Astrocyte (in vitro differentiated cells and primary cell): ENCODE measurements at regions not wholly inside any gene's neighbourhood (a gene's known extent, or its start where the extent isn't known, plus 50 kb on each side); places are given as distances from the start of the nearest gene placed in this dataset.

Experiments
- DNase-seq: peaks from one replicate; pipeline ENCODE4 v3.0.0-alpha.2; 2010; ENCODE audit warnings: low read depth
- FAIRE-seq: peaks from 2 replicates; lab custom pipeline; 2011; peaks lifted over from hg19 to GRCh38; lab: Jason Lieb, UNC
- H2AFZ ChIP-seq: 2 replicates; pipeline ENCODE4 v1.6.0; 2012; ENCODE audit warnings: low read depth, low read length, inconsistent platforms
- H3K27ac ChIP-seq: 2 replicates; pipeline ENCODE4 v1.5.1; 2011; ENCODE audit warnings: low read depth, low read length, inconsistent platforms
- H3K27me3 ChIP-seq: 2 replicates; pipeline ENCODE4 v1.6.0; 2011; ENCODE audit warnings: low read length, inconsistent platforms; ENCODE audit not compliant: insufficient read depth
- H3K36me3 ChIP-seq: 2 replicates; pipeline ENCODE4 v1.5.1; 2011; ENCODE audit warnings: low read length, inconsistent platforms; ENCODE audit not compliant: insufficient read depth
- H3K4me1 ChIP-seq: 2 replicates; pipeline ENCODE4 v1.5.1; 2011; ENCODE audit warnings: low read length, inconsistent platforms; ENCODE audit not compliant: insufficient read depth
- H3K4me2 ChIP-seq: 2 replicates; pipeline ENCODE4 v1.6.0; 2012; ENCODE audit warnings: low read length, inconsistent platforms
- H3K4me3 ChIP-seq: 2 replicates; pipeline ENCODE4 v1.5.1; 2011; ENCODE audit warnings: low read depth, mild to moderate bottlenecking, low read length, inconsistent platforms; ENCODE audit not compliant: insufficient read depth
- H3K79me2 ChIP-seq: 2 replicates; pipeline ENCODE4 v1.6.0; 2012; ENCODE audit warnings: mild to moderate bottlenecking, low read length, inconsistent platforms; ENCODE audit not compliant: insufficient read depth
- H3K9ac ChIP-seq: 2 replicates; pipeline ENCODE4 v1.6.0; 2012; ENCODE audit warnings: mild to moderate bottlenecking, low read length, inconsistent platforms
- H3K9me3 ChIP-seq: 2 replicates; pipeline ENCODE4 v1.5.1; 2012; ENCODE audit warnings: low read depth, mild to moderate bottlenecking, low read length, inconsistent platforms; ENCODE audit not compliant: insufficient read depth
- H4K20me1 ChIP-seq: 2 replicates; pipeline ENCODE4 v1.6.0; 2012; ENCODE audit warnings: low read length, inconsistent platforms; ENCODE audit not compliant: insufficient read depth
- H3K27ac Mint-ChIP-seq: one replicate; pipeline ENCODE4 v1.8.0; 2021; ENCODE audit warnings: mild to moderate bottlenecking, mixed read lengths; ENCODE audit not compliant: unreplicated experiment
- H3K27me3 Mint-ChIP-seq: one replicate; pipeline ENCODE4 v1.8.0; 2021; ENCODE audit warnings: low read depth, mixed read lengths; ENCODE audit not compliant: unreplicated experiment
- H3K36me3 Mint-ChIP-seq: one replicate; pipeline ENCODE4 v1.8.0; 2021; ENCODE audit warnings: low read depth, mixed read lengths; ENCODE audit not compliant: unreplicated experiment
- H3K4me1 Mint-ChIP-seq: one replicate; pipeline ENCODE4 v1.8.0; 2021; ENCODE audit warnings: low read depth, mixed read lengths; ENCODE audit not compliant: unreplicated experiment
- H3K4me3 Mint-ChIP-seq: one replicate; pipeline ENCODE4 v1.8.0; 2021; ENCODE audit warnings: mild to moderate bottlenecking, moderate library complexity, mixed read lengths; ENCODE audit not compliant: unreplicated experiment
- H3K9me3 Mint-ChIP-seq: one replicate; pipeline ENCODE4 v1.8.0; 2021; ENCODE audit warnings: mild to moderate bottlenecking, mixed read lengths; ENCODE audit not compliant: unreplicated experiment
- CTCF ChIP-seq: IDR thresholded peaks from 2 replicates; pipeline ENCODE4 v1.5.1; 2011; ENCODE audit warnings: low read depth, mild to moderate bottlenecking, inconsistent platforms, low read length, moderate library complexity; ENCODE audit not compliant: insufficient read depth
- EZH2 ChIP-seq: IDR thresholded peaks from 2 replicates; pipeline ENCODE4 v1.6.1; 2012; ENCODE audit warnings: mild to moderate bottlenecking, low read length, inconsistent platforms; ENCODE audit not compliant: insufficient read depth

DNA sequence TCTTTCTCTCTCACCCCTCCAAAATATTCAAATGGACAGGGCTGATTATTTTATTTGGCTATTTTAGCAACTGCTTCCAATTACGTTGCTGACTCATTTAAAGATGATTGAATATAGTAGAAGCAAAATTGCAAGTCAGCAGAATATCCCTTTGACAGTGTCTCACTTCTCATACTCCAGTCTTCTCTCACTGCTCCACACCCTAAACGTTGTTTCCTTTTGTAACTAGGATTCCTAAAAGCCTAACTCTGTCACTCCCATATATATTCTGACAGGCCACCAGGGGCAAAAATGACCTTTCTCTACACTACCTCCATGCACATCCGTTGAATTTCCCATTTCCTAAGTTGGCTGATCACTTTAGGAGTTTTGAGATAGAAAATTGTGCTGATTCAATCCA lies 351.1 kb downstream of the RND3 start:
- H3K4me1 Mint-ChIP-seq: peaks cover 35% of the 10 kb centered on the region
- no peaks in the 10 kb centered on the region for H3K27me3 ChIP-seq

DNA sequence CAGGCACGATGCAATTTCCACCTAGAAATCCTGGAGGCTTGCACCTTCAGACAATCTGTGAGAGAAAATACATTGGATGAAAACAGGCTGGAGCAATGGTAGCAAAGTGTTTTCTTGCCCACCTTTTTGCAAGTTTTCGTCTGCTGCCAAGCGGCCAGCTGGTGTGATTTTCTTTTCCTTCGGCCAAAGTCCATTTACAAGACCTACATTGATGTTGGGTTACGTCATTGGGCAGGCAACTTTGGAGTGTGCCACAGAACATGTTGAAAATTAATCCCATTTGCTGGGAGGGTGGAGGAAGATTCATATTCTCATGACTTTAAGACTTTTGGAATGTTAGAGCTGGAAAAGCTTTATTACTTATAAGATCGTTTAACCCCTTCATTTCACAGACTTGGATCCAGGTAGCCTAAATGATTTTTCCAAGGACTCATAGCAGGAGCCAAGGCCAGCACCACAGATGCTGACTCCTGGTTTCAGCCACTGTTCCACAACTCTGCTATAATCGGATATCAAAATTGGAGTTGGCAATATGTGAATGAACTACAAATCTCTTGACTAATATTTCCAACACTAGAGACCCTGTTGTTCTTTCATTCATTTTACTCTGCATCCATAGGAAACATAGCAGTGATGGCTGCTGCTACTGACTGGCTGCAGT lies 352.1 kb downstream of the RND3 start:
- DNase-seq (no peak), FAIRE-seq (no peak)
- H3K4me2 ChIP-seq: no peak overlapping the region
- H3K36me3 Mint-ChIP-seq: no peaks in the 10 kb centered on the region
- H3K9me3 Mint-ChIP-seq: no peaks in the 10 kb centered on the region
- H3K9ac ChIP-seq: no peak overlapping the region
- H3K79me2 ChIP-seq: no peaks in the 10 kb centered on the region
- H3K4me3 Mint-ChIP-seq: no peak overlapping the region
- no peak overlapping the region for H2AFZ ChIP-seq
- no peaks in the 10 kb centered on the region for H4K20me1 ChIP-seq
- peaks cover 17% of the 10 kb centered on the region for H3K4me1 ChIP-seq
- H3K4me3 ChIP-seq: no peak overlapping the region
- H3K36me3 ChIP-seq: no peaks in the 10 kb centered on the region
- H3K27ac ChIP-seq: no peak overlapping the region
- H3K27me3 Mint-ChIP-seq: no peaks in the 10 kb centered on the region
- H3K9me3 ChIP-seq: no peaks in the 10 kb centered on the region
- no peak overlapping the region for H3K27ac Mint-ChIP-seq
- peaks cover 26% of the 10 kb centered on the region for H3K4me1 Mint-ChIP-seq
- no peaks in the 10 kb centered on the region for H3K27me3 ChIP-seq
- no peak for TF ChIP-seq EZH2
- no peak for TF ChIP-seq CTCF

More for the DNA sequence above, 351.1 kb downstream of the RND3 start:
- no peaks in the 10 kb centered on the region for H4K20me1 ChIP-seq
- no peak overlapping the region for H3K4me3 ChIP-seq
- FAIRE-seq: no peak
- H3K9ac ChIP-seq: no peak overlapping the region
- TF ChIP-seq CTCF (no peak), EZH2 (no peak)
- DNase-seq: no peak
- H3K27ac ChIP-seq: no peak overlapping the region
- H3K79me2 ChIP-seq: no peaks in the 10 kb centered on the region
- no peak overlapping the region for H3K4me3 Mint-ChIP-seq
- H3K4me1 ChIP-seq: peaks cover 25% of the 10 kb centered on the region
- no peak overlapping the region for H3K27ac Mint-ChIP-seq
- H3K9me3 Mint-ChIP-seq: no peaks in the 10 kb centered on the region
- H2AFZ ChIP-seq: no peak overlapping the region
- H3K9me3 ChIP-seq: no peaks in the 10 kb centered on the region
- H3K36me3 ChIP-seq: no peaks in the 10 kb centered on the region
- H3K4me2 ChIP-seq: no peak overlapping the region
- H3K36me3 Mint-ChIP-seq: no peaks in the 10 kb centered on the region
- no peaks in the 10 kb centered on the region for H3K27me3 Mint-ChIP-seq

DNA sequence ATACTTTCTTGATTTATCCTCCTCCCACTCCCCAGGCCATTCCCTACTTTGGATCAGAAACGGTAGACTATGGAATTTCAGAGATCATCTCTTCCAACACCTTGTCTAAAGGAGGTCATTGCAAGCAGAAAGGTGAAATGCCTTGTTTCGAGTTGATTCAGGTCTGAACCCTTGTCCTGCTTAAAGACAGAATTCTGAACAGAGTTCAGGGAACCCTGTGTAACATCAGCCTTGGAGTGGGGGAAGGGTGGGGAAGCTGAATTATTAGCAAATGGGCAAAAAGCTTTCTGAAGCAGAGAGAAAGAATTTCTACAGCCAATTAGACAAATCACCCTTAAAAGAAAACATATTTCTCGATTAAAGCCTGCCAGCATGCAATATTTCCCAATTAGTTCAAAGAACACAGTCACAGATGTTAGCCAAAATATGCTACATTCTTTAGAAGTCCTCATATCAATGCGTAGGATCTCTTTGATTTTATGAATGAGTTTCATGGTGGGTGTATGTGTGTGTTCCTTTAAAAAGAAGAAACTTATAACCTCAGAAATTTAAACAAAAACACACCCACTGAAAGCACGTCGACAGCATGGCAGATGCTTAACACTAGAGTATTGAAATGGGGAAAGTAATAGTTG lies 353.1 kb downstream of the RND3 start:
- Histone ChIP-seq H3K9ac (peak overlapping the region; percentile 43), H3K36me3 (no peaks in the 10 kb centered on the region), H3K4me3 (no peak overlapping the region), H2AFZ (no peak overlapping the region), H3K4me1 (peaks cover 17% of the 10 kb centered on the region), H3K27me3 (no peaks in the 10 kb centered on the region), H3K4me2 (peak overlapping the region; percentile 11), H3K9me3 (no peaks in the 10 kb centered on the region), H4K20me1 (no peaks in the 10 kb centered on the region), H3K79me2 (no peaks in the 10 kb centered on the region), H3K27ac (peak overlapping the region; percentile 87)
- Mint-ChIP-seq H3K9me3 (no peaks in the 10 kb centered on the region), H3K4me3 (no peak overlapping the region), H3K4me1 (peaks cover 26% of the 10 kb centered on the region), H3K27me3 (no peaks in the 10 kb centered on the region), H3K36me3 (no peaks in the 10 kb centered on the region), H3K27ac (peak overlapping the region; percentile 89)
- FAIRE-seq: peak; percentile 17
- no peak for TF ChIP-seq EZH2
- TF ChIP-seq CTCF: no peak
- DNase-seq: peak; percentile 88
